HG03439 (cell line): ENCODE measurements at regions not wholly inside any gene's neighbourhood (a gene's known extent, or its start where the extent isn't known, plus 50 kb on each side); places are given as distances from the start of the nearest gene placed in this dataset.

Experiments
- ATAC-seq: cut with Tn5 transposase; IDR thresholded peaks from one replicate; pipeline ENCODE4 v1.9.1; 2021; ENCODE audit warnings: mild to moderate bottlenecking, moderate library complexity; ENCODE audit not compliant: unreplicated experiment

- no peak for ATAC-seq
Measured at GRCh38 chr10:91035650-91036292, 114.9 kb upstream of the ANKRD1 start.

GRCh38 chr10:91036807-91037411 lies 116.0 kb upstream of the ANKRD1 start:
- ATAC-seq, result no peak

GRCh38 chr10:91038971-91039370 lies 118.1 kb upstream of the ANKRD1 start:
- no peak for ATAC-seq

GRCh38 chr10:91040343-91040742 lies 119.5 kb upstream of the ANKRD1 start:
- no peak for ATAC-seq

GRCh38 chr10:91042069-91042468 lies 121.2 kb upstream of the ANKRD1 start:
- ATAC-seq, result no peak

GRCh38 chr10:91043173-91043910 lies 122.5 kb upstream of the ANKRD1 start:
- ATAC-seq, result no peak

- ATAC-seq, result no peak
Measured at GRCh38 chr10:91046869-91047268, 126.0 kb upstream of the ANKRD1 start.

GRCh38 chr10:91048380-91048779 lies 127.5 kb upstream of the ANKRD1 start:
- ATAC-seq, result no peak

GRCh38 chr10:91049296-91049987 lies 128.6 kb upstream of the ANKRD1 start:
- no peak for ATAC-seq

- ATAC-seq, result no peak
Measured at GRCh38 chr10:91049988-91050360, 129.1 kb upstream of the ANKRD1 start.

- no peak for ATAC-seq
Measured at GRCh38 chr10:91050371-91051034, 129.6 kb upstream of the ANKRD1 start.

- ATAC-seq, result no peak
Measured at GRCh38 chr10:91051829-91052228, 130.9 kb upstream of the ANKRD1 start.

- ATAC-seq, result no peak
Measured at GRCh38 chr10:91054325-91054724, 133.4 kb upstream of the ANKRD1 start.

GRCh38 chr10:91061187-91061586 lies 140.3 kb upstream of the ANKRD1 start:
- no peak for ATAC-seq

GRCh38 chr10:91061608-91062007 lies 140.7 kb upstream of the ANKRD1 start:
- no peak for ATAC-seq

- ATAC-seq, result no peak
Measured at GRCh38 chr10:91062091-91062490, 141.2 kb upstream of the ANKRD1 start.

GRCh38 chr10:91071786-91072185 lies 148.7 kb upstream of the PCGF5 start:
- no peak for ATAC-seq

GRCh38 chr10:91073286-91073979 lies 147.0 kb upstream of the PCGF5 start:
- no peak for ATAC-seq

- no peak for ATAC-seq
Measured at GRCh38 chr10:91076991-91077548, 143.4 kb upstream of the PCGF5 start.

- ATAC-seq, result no peak
Measured at GRCh38 chr10:91077549-91078071, 142.9 kb upstream of the PCGF5 start.
